Activated CD8-positive, alpha-beta memory T cell treated with anti-CD3 and anti-CD28 coated beads for 48 hours (primary cell): ENCODE measurements at regions not wholly inside any gene's neighbourhood (a gene's known extent, or its start where the extent isn't known, plus 50 kb on each side); places are given as distances from the start of the nearest gene placed in this dataset.

Source experiments
- DNase-seq, 3 experiments: peaks; one replicate each; pipeline ENCODE4 v3.0.0-alpha.2; 2020; ENCODE audit warnings: low read depth in 2 of 3, low spot score in 2 of 3

GRCh38 chr9:7879551-7880245, 80.1 kb upstream of the DMAC1 start:
- peak in 2 of 3 experiments; percentile 2 to 22 for DNase-seq

DNA sequence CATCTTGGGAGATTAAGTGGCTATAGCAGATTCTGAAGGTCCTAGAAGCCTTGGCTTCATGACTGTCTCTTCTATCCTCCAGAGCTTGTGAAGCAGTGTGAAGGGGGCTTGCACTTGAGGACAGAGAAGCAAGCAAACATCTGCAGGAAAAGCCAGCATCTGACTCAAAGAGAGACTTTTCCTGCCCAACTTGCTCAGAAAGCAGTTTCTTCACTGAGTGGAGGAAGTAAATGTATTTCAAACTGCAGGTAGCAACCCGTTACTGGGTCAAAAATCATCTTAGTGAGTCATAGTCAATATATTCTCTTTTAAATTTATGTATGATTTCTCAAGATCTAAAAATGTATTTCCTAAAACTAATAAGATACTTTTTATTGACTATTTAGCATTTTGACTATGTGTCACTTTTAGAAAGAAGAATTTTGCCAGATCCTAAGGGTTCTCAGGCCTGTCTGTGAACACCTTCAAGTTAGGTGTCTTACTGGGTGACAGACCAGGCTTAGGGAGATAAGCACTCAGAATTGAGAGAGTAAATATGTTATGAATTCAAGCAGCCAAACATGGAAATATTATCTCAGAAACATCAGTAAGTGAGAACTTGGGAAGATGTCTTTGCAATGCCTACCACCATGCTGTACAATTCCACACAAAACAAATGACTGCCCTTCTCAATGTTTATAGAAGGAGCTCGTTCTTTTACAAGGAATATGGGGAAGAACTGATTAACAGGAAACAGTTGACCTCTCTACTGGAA, 72.6 kb upstream of the DMAC1 start:
- no peak for DNase-seq

DNA sequence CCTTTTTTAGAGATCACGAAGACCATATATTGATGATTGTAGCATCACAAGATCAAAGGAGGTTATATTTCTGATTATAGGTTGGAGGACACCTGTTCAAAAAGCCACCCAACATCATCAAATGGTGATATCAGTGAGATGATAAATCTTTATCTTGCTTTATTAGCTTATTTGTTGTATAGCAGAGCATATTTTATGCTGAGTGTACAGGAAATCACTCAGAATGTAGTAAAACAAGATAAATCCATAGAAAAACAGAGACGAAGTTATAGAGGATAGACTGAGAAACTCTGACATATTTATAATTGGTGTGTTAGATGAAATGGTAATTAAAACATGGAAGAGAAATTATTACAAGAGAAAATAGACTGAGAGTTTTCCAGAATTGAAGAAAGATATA, 69.8 kb upstream of the DMAC1 start:
- no peak for DNase-seq

- DNase-seq: no peak
These were observed 62.6 kb upstream of the DMAC1 start for GRCh38 chr9:7862170-7862569.

DNA sequence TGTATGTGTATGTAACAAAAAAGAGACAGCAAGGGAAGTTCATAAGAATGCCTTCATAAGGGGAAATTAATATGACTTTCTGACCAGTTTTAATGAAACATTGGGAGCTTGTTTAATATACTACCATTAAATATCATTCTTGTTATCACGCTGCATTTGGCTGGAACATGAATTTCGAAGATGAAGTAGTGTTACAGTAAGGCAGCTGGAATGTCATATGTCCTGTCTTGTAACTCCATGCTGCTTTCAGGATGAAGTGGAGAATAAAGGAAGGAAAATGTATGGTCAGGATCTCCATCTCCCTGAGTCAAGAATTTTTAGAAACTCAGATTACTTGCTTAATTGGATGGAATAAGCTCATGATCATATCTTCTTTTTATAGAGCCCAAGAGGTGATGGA, 61.5 kb upstream of the DMAC1 start:
- DNase-seq: no peak

DNA sequence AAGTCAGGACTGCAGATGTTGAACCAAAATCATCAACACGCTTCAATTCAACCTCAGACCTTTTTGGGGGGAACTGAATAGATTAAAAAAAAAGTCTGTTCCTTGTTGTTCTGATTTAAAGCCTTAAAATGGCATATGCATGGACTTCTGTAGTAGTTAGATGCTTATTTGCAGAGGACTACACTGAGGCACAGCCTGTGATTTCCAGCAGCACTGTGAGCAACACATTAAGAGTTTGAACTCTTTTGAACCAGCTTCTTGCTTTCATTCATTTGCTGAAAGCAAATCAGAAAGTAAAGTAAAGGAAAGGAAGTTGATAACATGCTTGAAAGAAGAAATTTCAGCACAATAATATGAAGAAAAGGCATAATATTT, 60.7 kb upstream of the DMAC1 start:
- DNase-seq: no peak

DNA sequence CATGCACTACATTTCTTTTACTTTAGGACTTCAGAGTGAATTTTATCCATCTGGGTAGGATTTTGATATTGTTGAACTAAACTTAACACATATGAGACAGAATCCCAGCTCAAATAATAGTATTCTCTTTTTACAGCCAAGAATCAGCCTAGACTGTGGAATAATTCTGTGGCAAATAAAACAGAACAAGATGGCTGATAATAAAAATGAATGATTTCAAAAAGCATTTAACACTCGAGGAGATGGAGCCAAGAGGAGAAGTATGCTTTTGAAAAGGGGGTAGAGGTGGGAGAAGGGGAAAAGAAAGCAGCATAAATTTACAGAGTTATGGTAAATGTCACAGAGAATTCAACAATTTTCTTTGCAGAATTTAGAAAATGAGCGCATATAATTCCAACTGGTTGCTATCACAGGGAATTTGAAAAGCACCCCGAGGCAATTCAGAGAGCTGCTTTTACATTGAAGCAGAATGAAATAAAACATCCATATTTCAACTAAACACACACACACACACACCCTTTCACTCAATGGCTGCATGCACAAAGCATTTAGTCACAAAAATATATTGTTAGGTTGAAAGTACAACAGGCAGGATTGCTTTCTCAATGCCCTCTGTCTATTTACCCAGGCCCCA, 60.2 kb upstream of the DMAC1 start:
- no peak for DNase-seq

GRCh38 chr9:7858166-7858565, 58.6 kb upstream of the DMAC1 start:
- DNase-seq: no peak

GRCh38 chr9:7854763-7855162, 55.2 kb upstream of the DMAC1 start:
- no peak for DNase-seq
